ENCODE measurements at regions not wholly inside any gene's neighbourhood (a gene's known extent, or its start where the extent isn't known, plus 50 kb on each side); places are given as distances from the start of the nearest gene placed in this dataset.

- TF ChIP-seq CTCF (IDR thresholded peaks at IDR 0.05) (no peak), ZFX (IDR thresholded peaks at IDR 0.05; ENCODE audit: borderline replicate concordance) (no peak)
- no peak overlapping the region for H3K27ac ChIP-seq
Measured at GRCh38 chr15:67979281-67979680, 74.8 kb upstream of the PIAS1 start.

GRCh38 chr15:67980171-67980570 is 73.9 kb upstream of the PIAS1 start:
- no peak overlapping the region for H3K27ac ChIP-seq
- TF ChIP-seq CTCF (IDR thresholded peaks at IDR 0.05) (no peak), ZFX (IDR thresholded peaks at IDR 0.05; ENCODE audit: borderline replicate concordance) (no peak)

GRCh38 chr15:67980773-67981685 is 73.1 kb upstream of the PIAS1 start:
- TF ChIP-seq CTCF (IDR thresholded peaks at IDR 0.05): no peak
- no peak for TF ChIP-seq ZFX (IDR thresholded peaks at IDR 0.05; ENCODE audit: borderline replicate concordance)
- H3K27ac ChIP-seq: no peak overlapping the region

- TF ChIP-seq CTCF (IDR thresholded peaks at IDR 0.05): no peak
- TF ChIP-seq ZFX (IDR thresholded peaks at IDR 0.05; ENCODE audit: borderline replicate concordance): no peak
- no peak overlapping the region for H3K27ac ChIP-seq
Measured at GRCh38 chr15:67981848-67982247, 72.3 kb upstream of the PIAS1 start.

- no peak for TF ChIP-seq ZFX (IDR thresholded peaks at IDR 0.05; ENCODE audit: borderline replicate concordance)
- TF ChIP-seq CTCF (IDR thresholded peaks at IDR 0.05): no peak
Measured at GRCh38 chr15:67991706-67992105, 62.4 kb upstream of the PIAS1 start.

DNA sequence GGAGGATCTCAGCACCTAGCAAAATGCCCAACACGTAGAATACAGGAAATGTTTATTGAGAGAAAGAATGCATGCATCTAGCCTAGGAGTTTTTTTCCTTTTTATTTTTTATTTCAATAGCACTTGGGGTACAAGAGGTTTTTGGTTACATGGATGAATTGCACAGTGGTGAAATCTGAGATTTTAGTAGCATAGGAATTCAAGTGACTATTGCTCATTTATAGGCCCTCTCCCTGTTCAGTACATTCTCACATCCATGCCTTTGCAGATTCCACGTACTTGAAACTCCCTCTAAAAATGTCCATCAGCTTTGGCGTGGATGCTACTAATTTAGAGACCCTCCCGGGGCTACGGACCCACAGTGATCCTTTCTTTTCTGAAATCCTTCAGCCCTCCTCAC is 61.7 kb upstream of the PIAS1 start:
- H3K27ac ChIP-seq: no peak overlapping the region
- no peak for TF ChIP-seq ZFX (IDR thresholded peaks at IDR 0.05; ENCODE audit: borderline replicate concordance)
- TF ChIP-seq CTCF (IDR thresholded peaks at IDR 0.05): no peak

More at GRCh38 chr15:67991706-67992105, 62.4 kb upstream of the PIAS1 start:
- H3K27ac ChIP-seq: no peak overlapping the region

GRCh38 chr15:67992834-67993233 is 61.3 kb upstream of the PIAS1 start:
- TF ChIP-seq CTCF (IDR thresholded peaks at IDR 0.05) (no peak), ZFX (IDR thresholded peaks at IDR 0.05; ENCODE audit: borderline replicate concordance) (no peak)
- H3K27ac ChIP-seq: no peak overlapping the region

Measured in 22Rv1 (cell line).